Lower lobe of right lung (tissue), 2 donors: ENCODE measurements at regions not wholly inside any gene's neighbourhood (a gene's known extent, or its start where the extent isn't known, plus 50 kb on each side); places are given as distances from the start of the nearest gene placed in this dataset.

ENCODE experiments used
- ATAC-seq, 2 donors: fragments of 200-7000 bp; cut with Tn5 transposase; one replicate each; pipeline ENCODE4 v1.9.1; 2020 to 2022; ENCODE audit warnings: mild to moderate bottlenecking in 2 of 2, moderate library complexity in 2 of 2
- DNase-seq: peaks from one replicate; pipeline ENCODE4 v3.0.0-alpha.2; 2020
- H3K27ac ChIP-seq: fragments of 200-600 bp; one replicate; pipeline ENCODE4 v1.8.0; 2022
- H3K27me3 ChIP-seq: fragments of 200-600 bp; one replicate; pipeline ENCODE4 v1.8.0; 2022; ENCODE audit warnings: low read depth
- H3K36me3 ChIP-seq: fragments of 200-600 bp; one replicate; pipeline ENCODE4 v1.8.0; 2022; ENCODE audit warnings: mild to moderate bottlenecking
- H3K4me1 ChIP-seq: fragments of 200-600 bp; one replicate; pipeline ENCODE4 v1.8.0; 2022
- H3K4me3 ChIP-seq: fragments of 200-600 bp; one replicate; pipeline ENCODE4 v1.8.0; 2022; ENCODE audit warnings: mild to moderate bottlenecking
- H3K9me3 ChIP-seq: fragments of 200-600 bp; one replicate; pipeline ENCODE4 v1.8.0; 2022
- CTCF ChIP-seq: fragments of 200-600 bp; IDR thresholded peaks from one replicate; pipeline ENCODE4 v1.8.0; 2022; ENCODE audit warnings: antibody characterized with exemption, mild to moderate bottlenecking
- intact Hi-C: fragments of 100-400 bp; cut with DNase I; formaldehyde crosslinking; loops from one replicate; pipeline ENCODE4 v1.11.0; 2022
- donor health status: DM: no; HTN: yes; CAD: no; lungs with severe emphysema.

GRCh38 chr10:61157182-61157581, 213.2 kb upstream of the RHOBTB1 start:
- intact Hi-C loops = no loop called here
- peaks cover 8% of the 10 kb centered on the region for H3K4me1 ChIP-seq
- no peaks in the 10 kb centered on the region for H3K27me3 ChIP-seq
- ATAC-seq = no peak
- no peaks in the 10 kb centered on the region for H3K9me3 ChIP-seq
- H3K36me3 ChIP-seq = no peaks in the 10 kb centered on the region
- no peak overlapping the region for H3K27ac ChIP-seq
- no peak for TF ChIP-seq CTCF
- DNase-seq = no peak
- no peak overlapping the region for H3K4me3 ChIP-seq

- ATAC-seq (no peak), DNase-seq (no peak)
- H3K4me3 ChIP-seq = no peak overlapping the region
- no peaks in the 10 kb centered on the region for H3K27me3 ChIP-seq
- H3K4me1 ChIP-seq = peaks cover 8% of the 10 kb centered on the region
- no peaks in the 10 kb centered on the region for H3K36me3 ChIP-seq
- no peak overlapping the region for H3K27ac ChIP-seq
- TF ChIP-seq CTCF = no peak
- no peaks in the 10 kb centered on the region for H3K9me3 ChIP-seq
- intact Hi-C loops = no loop called here
Measured at GRCh38 chr10:61153771-61154170, 209.8 kb upstream of the RHOBTB1 start.

GRCh38 chr10:61151059-61151458, 207.1 kb upstream of the RHOBTB1 start:
- Histone ChIP-seq H3K9me3 (no peaks in the 10 kb centered on the region), H3K27ac (no peak overlapping the region), H3K4me3 (no peak overlapping the region), H3K4me1 (no peaks in the 10 kb centered on the region), H3K27me3 (no peaks in the 10 kb centered on the region), H3K36me3 (no peaks in the 10 kb centered on the region)
- intact Hi-C loops = no loop called here
- no peak for TF ChIP-seq CTCF
- ATAC-seq (no peak), DNase-seq (no peak)

GRCh38 chr10:61148451-61148850, 204.5 kb upstream of the RHOBTB1 start:
- H3K36me3 ChIP-seq = no peaks in the 10 kb centered on the region
- no peak for TF ChIP-seq CTCF
- ATAC-seq (no peak), DNase-seq (no peak)
- no peak overlapping the region for H3K4me3 ChIP-seq
- H3K9me3 ChIP-seq = no peaks in the 10 kb centered on the region
- intact Hi-C loops = no loop called here
- no peaks in the 10 kb centered on the region for H3K27me3 ChIP-seq
- H3K27ac ChIP-seq = no peak overlapping the region
- no peaks in the 10 kb centered on the region for H3K4me1 ChIP-seq

GRCh38 chr10:61142987-61143386, 199.0 kb upstream of the RHOBTB1 start:
- Histone ChIP-seq H3K36me3 (no peaks in the 10 kb centered on the region), H3K27ac (no peak overlapping the region), H3K4me3 (no peak overlapping the region), H3K9me3 (no peaks in the 10 kb centered on the region), H3K27me3 (no peaks in the 10 kb centered on the region), H3K4me1 (peaks cover 3% of the 10 kb centered on the region)
- intact Hi-C loops = no loop called here
- DNase-seq (no peak), ATAC-seq (no peak)
- TF ChIP-seq CTCF = no peak
